H54 (cell line): ENCODE measurements at regions not wholly inside any gene's neighbourhood (a gene's known extent, or its start where the extent isn't known, plus 50 kb on each side); places are given as distances from the start of the nearest gene placed in this dataset.
A peak's percentile ranks its signal among the peaks of the same experiment; 100 is the strongest.
"Not testable (repeated sequence)": the region's sequence is repeated elsewhere in the genome, so short reads cannot be mapped to it uniquely, and the experiment has no call there.

Source experiments
- DNase-seq: peaks from one replicate; pipeline ENCODE4 v3.0.0; 2011; ENCODE audit warnings: low spot score, mixed read lengths; ENCODE audit not compliant: insufficient read length
- FAIRE-seq: peaks from 3 replicates; lab custom pipeline; 2011; peaks lifted over from hg19 to GRCh38; lab: Jason Lieb, UNC
- POLR2A ChIP-seq: IDR thresholded peaks from 2 replicates; pipeline ENCODE4 v1.6.1; 2011; ENCODE audit warnings: low read depth, mild to moderate bottlenecking, low read length

- no peak for DNase-seq
- no peak for FAIRE-seq
- TF ChIP-seq POLR2A, result no peak
These were observed 380.6 kb upstream of the AMELY start for GRCh38 chrY:7292113-7292512.

GRCh38 chrY:7289889-7290833, 378.6 kb upstream of the AMELY start:
- no peak for TF ChIP-seq POLR2A
- DNase-seq (no peak), FAIRE-seq (no peak)

- DNase-seq (no peak), FAIRE-seq (no peak)
- TF ChIP-seq POLR2A, result no peak
These were observed 377.1 kb upstream of the AMELY start for GRCh38 chrY:7288611-7289010.

- FAIRE-seq, DNase-seq: not testable (repeated sequence)
These were observed 376.4 kb upstream of the AMELY start for GRCh38 chrY:7287963-7288362.

- DNase-seq (no peak), FAIRE-seq (no peak)
- no peak for TF ChIP-seq POLR2A
These were observed 373.8 kb upstream of the AMELY start for GRCh38 chrY:7285388-7285787.

GRCh38 chrY:7283001-7283400, 371.4 kb upstream of the AMELY start:
- DNase-seq (no peak), FAIRE-seq (no peak)
- TF ChIP-seq POLR2A, result no peak

GRCh38 chrY:7280151-7280740, 368.7 kb upstream of the AMELY start:
- not testable (repeated sequence) for FAIRE-seq, DNase-seq

GRCh38 chrY:7275751-7276150, 364.2 kb upstream of the AMELY start:
- FAIRE-seq (no peak), DNase-seq (no peak)
- no peak for TF ChIP-seq POLR2A

GRCh38 chrY:7275014-7275413, 363.5 kb upstream of the AMELY start:
- DNase-seq (no peak), FAIRE-seq (no peak)
- no peak for TF ChIP-seq POLR2A

- TF ChIP-seq POLR2A, result no peak
- no peak for FAIRE-seq
- DNase-seq, result no peak
These were observed 362.9 kb upstream of the AMELY start for GRCh38 chrY:7274369-7274913.

GRCh38 chrY:7273587-7274203, 362.1 kb upstream of the AMELY start:
- peak; percentile 35 for DNase-seq
- FAIRE-seq, result no peak
- no peak for TF ChIP-seq POLR2A

GRCh38 chrY:7272556-7273195, 361.1 kb upstream of the AMELY start:
- FAIRE-seq, result no peak

GRCh38 chrY:7263773-7264172, 352.2 kb upstream of the AMELY start:
- DNase-seq (no peak), FAIRE-seq (no peak)
- no peak for TF ChIP-seq POLR2A

More at GRCh38 chrY:7272556-7273195, 361.1 kb upstream of the AMELY start:
- no peak for DNase-seq
- TF ChIP-seq POLR2A, result no peak
